ENCODE measurements at regions not wholly inside any gene's neighbourhood (a gene's known extent, or its start where the extent isn't known, plus 50 kb on each side); places are given as distances from the start of the nearest gene placed in this dataset.

GRCh38 chr13:40109351-40109844 is 453.9 kb downstream of the COG6 start:
- Histone ChIP-seq H4K20me1 (ENCODE audit: insufficient read depth, low read length) (no peaks in the 10 kb centered on the region), H3K79me2 (ENCODE audit: insufficient read depth, low read length) (no peaks in the 10 kb centered on the region), H3K9ac (ENCODE audit: insufficient read depth, low read length, poor library complexity, severe bottlenecking) (no peak overlapping the region), H3K4me3 (replicated peaks in 1 of 3; ENCODE audit: low read depth in 2 of 3, low read length in 3 of 3) (no peak overlapping the region), H3K27ac (ENCODE audit: low read depth in 1 of 2, low read length in 2 of 2) (no peak overlapping the region), H3K9me3 (replicated peaks in 1 of 2; ENCODE audit: control insufficient read depth in 1 of 2, insufficient read depth in 1 of 2, low read length in 2 of 2) (no peaks in the 10 kb centered on the region), H3K4me2 (replicated peaks; ENCODE audit: extremely low read depth, low read length, poor library complexity, severe bottlenecking) (peak overlapping the region; percentile 5), H3K36me3 (replicated peaks in 1 of 2; ENCODE audit: control insufficient read depth in 1 of 2, insufficient read depth in 2 of 2, low read length in 2 of 2) (no peaks in the 10 kb centered on the region), H3K27me3 (ENCODE audit: control insufficient read depth in 2 of 2, insufficient read depth in 2 of 2, low read length in 2 of 2) (no peaks in the 10 kb centered on the region), H2AFZ (ENCODE audit: insufficient read depth, low read depth, low read length, poor library complexity, severe bottlenecking) (peak overlapping the region; percentile 17), H3K4me1 (ENCODE audit: control insufficient read depth in 1 of 2, insufficient read depth in 2 of 2, low read length in 2 of 2) (peaks cover 5 to 10% of the 10 kb centered on the region in 2 donors)
- DNase-seq, result peak; percentile 3 to 48 (median 24)
- no CpG with 5 or more reads among the region's 4 CpGs for WGBS (ENCODE audit: insufficient coverage)
- no peaks in the 10 kb centered on the region for H3K36me3 Mint-ChIP-seq
- H3K27me3 Mint-ChIP-seq (ENCODE audit: low read depth in 3 of 3), result peaks cover 0 to 4% (median 2%) of the 10 kb centered on the region in 3 donors
- H3K9me3 Mint-ChIP-seq, result no peaks in the 10 kb centered on the region
- no peak overlapping the region for H3K4me3 Mint-ChIP-seq
- intact Hi-C loops (cut with micrococcal nuclease), result no loop called here
- H3K27ac Mint-ChIP-seq, result peak overlapping the region in 4 of 7 donors; percentile 7 to 75 (median 46)
- no peak for TF ChIP-seq CTCF (IDR thresholded peaks at IDR 0.05)
- peaks cover 11% of the 10 kb centered on the region for H3K4me1 Mint-ChIP-seq

- peaks cover 5 to 14% of the 10 kb centered on the region in 2 donors for H3K4me1 ChIP-seq (ENCODE audit: control insufficient read depth in 1 of 2, insufficient read depth in 2 of 2, low read length in 2 of 2)
- no peak overlapping the region for H3K27ac ChIP-seq (ENCODE audit: low read depth in 1 of 2, low read length in 2 of 2)
- no peaks in the 10 kb centered on the region for H3K9me3 Mint-ChIP-seq
- H3K36me3 ChIP-seq (replicated peaks in 1 of 2; ENCODE audit: control insufficient read depth in 1 of 2, insufficient read depth in 2 of 2, low read length in 2 of 2), result no peaks in the 10 kb centered on the region
- no peak overlapping the region for H3K9ac ChIP-seq (ENCODE audit: insufficient read depth, low read length, poor library complexity, severe bottlenecking)
- DNase-seq, result no peak
- no peak for TF ChIP-seq CTCF (IDR thresholded peaks at IDR 0.05)
- intact Hi-C loops (cut with micrococcal nuclease), result no loop called here
- H4K20me1 ChIP-seq (ENCODE audit: insufficient read depth, low read length), result no peaks in the 10 kb centered on the region
- WGBS (ENCODE audit: insufficient coverage), result 100% methylated on average over 1 of the region's 8 CpGs
- no peaks in the 10 kb centered on the region for H3K36me3 Mint-ChIP-seq
- H3K27ac Mint-ChIP-seq, result no peak overlapping the region
- H2AFZ ChIP-seq (ENCODE audit: insufficient read depth, low read depth, low read length, poor library complexity, severe bottlenecking), result no peak overlapping the region
- H3K4me2 ChIP-seq (replicated peaks; ENCODE audit: extremely low read depth, low read length, poor library complexity, severe bottlenecking), result no peak overlapping the region
- H3K79me2 ChIP-seq (ENCODE audit: insufficient read depth, low read length), result no peaks in the 10 kb centered on the region
- H3K4me3 Mint-ChIP-seq, result no peak overlapping the region
- H3K4me1 Mint-ChIP-seq, result peaks cover 16% of the 10 kb centered on the region
- no peaks in the 10 kb centered on the region for H3K27me3 ChIP-seq (ENCODE audit: control insufficient read depth in 2 of 2, insufficient read depth in 2 of 2, low read length in 2 of 2)
- H3K27me3 Mint-ChIP-seq (ENCODE audit: low read depth in 3 of 3), result peaks cover 0 to 4% (median 4%) of the 10 kb centered on the region in 3 donors
- H3K9me3 ChIP-seq (replicated peaks in 1 of 2; ENCODE audit: control insufficient read depth in 1 of 2, insufficient read depth in 1 of 2, low read length in 2 of 2), result no peaks in the 10 kb centered on the region
- H3K4me3 ChIP-seq (replicated peaks in 1 of 3; ENCODE audit: low read depth in 2 of 3, low read length in 3 of 3), result no peak overlapping the region
Observed at GRCh38 chr13:40113643-40114304, 458.3 kb downstream of the COG6 start.
